Fibroblast of the aortic adventitia (primary cell): ENCODE measurements at regions not wholly inside any gene's neighbourhood (a gene's known extent, or its start where the extent isn't known, plus 50 kb on each side); places are given as distances from the start of the nearest gene placed in this dataset.
A peak's percentile ranks its signal among the peaks of the same experiment; 100 is the strongest.

Source experiments
- DNase-seq: peaks from one replicate; pipeline ENCODE4 v3.0.0-alpha.2; 2010; ENCODE audit warnings: low read depth
- H3K4me3 ChIP-seq: 2 replicates; pipeline ENCODE4 v1.5.1; 2011; ENCODE audit warnings: low read depth, mild to moderate bottlenecking, control low read depth, low read length, moderate library complexity
- CTCF ChIP-seq: IDR thresholded peaks from 2 replicates; pipeline ENCODE4 v1.5.1; 2011; ENCODE audit warnings: mild to moderate bottlenecking, low read length, control low read depth, inconsistent platforms; ENCODE audit not compliant: insufficient read depth

- no peak overlapping the region for H3K4me3 ChIP-seq
- DNase-seq = no peak
- TF ChIP-seq CTCF = no peak
Observed at GRCh38 chr22:27648074-27648473, 153.5 kb downstream of the MN1 start.

GRCh38 chr22:27648853-27649252 lies 152.7 kb downstream of the MN1 start:
- no peak for DNase-seq
- TF ChIP-seq CTCF = no peak
- no peak overlapping the region for H3K4me3 ChIP-seq

GRCh38 chr22:27650572-27650971 lies 151.0 kb downstream of the MN1 start:
- DNase-seq = no peak
- H3K4me3 ChIP-seq = no peak overlapping the region
- TF ChIP-seq CTCF = no peak

GRCh38 chr22:27650985-27651384 lies 150.6 kb downstream of the MN1 start:
- no peak for TF ChIP-seq CTCF
- H3K4me3 ChIP-seq = no peak overlapping the region
- DNase-seq = no peak

- peak; percentile 4 for TF ChIP-seq CTCF
- H3K4me3 ChIP-seq = no peak overlapping the region
- peak; percentile 53 for DNase-seq
Observed at GRCh38 chr22:27651486-27651885, 150.1 kb downstream of the MN1 start.

- DNase-seq = peak; percentile 16
- no peak overlapping the region for H3K4me3 ChIP-seq
- no peak for TF ChIP-seq CTCF
Observed at GRCh38 chr22:27654546-27655445, 146.8 kb downstream of the MN1 start.
